Mucosa of rectum (tissue), 2 donors: ENCODE measurements at regions not wholly inside any gene's neighbourhood (a gene's known extent, or its start where the extent isn't known, plus 50 kb on each side); places are given as distances from the start of the nearest gene placed in this dataset.
"Not testable (repeated sequence)": the region's sequence is repeated elsewhere in the genome, so short reads cannot be mapped to it uniquely, and the experiment has no call there.

ENCODE experiments used
- H3K27ac ChIP-seq, 2 donors: one replicate each; pipeline ENCODE4 v1.7.0; 2013; ENCODE audit warnings: inconsistent platforms in 2 of 2, low read depth in 2 of 2, low read length in 2 of 2
- H3K27me3 ChIP-seq, 2 donors: one replicate each; pipeline ENCODE4 v1.7.0; 2013; ENCODE audit warnings: low read length in 2 of 2; ENCODE audit not compliant: control insufficient read depth in 2 of 2, insufficient read depth in 2 of 2
- H3K36me3 ChIP-seq, 2 donors: one replicate each; pipeline ENCODE4 v1.7.0; 2013; ENCODE audit warnings: low read length in 2 of 2; ENCODE audit not compliant: control insufficient read depth in 2 of 2, insufficient read depth in 2 of 2
- H3K4me1 ChIP-seq, 2 donors: one replicate each; pipeline ENCODE4 v1.7.0; 2013; ENCODE audit warnings: low read length in 2 of 2, mild to moderate bottlenecking in 1 of 2; ENCODE audit not compliant: control insufficient read depth in 2 of 2, insufficient read depth in 2 of 2
- H3K4me3 ChIP-seq, 2 donors: one replicate each; pipeline ENCODE4 v1.7.0; 2013; ENCODE audit warnings: low read length in 2 of 2
- H3K9ac ChIP-seq, 2 donors: one replicate each; pipeline ENCODE4 v1.7.0; 2013; ENCODE audit warnings: low read length in 2 of 2, low read depth in 1 of 2, mild to moderate bottlenecking in 1 of 2
- H3K9me3 ChIP-seq, 2 donors: one replicate each; pipeline ENCODE4 v1.7.0; 2013; ENCODE audit warnings: low read length in 2 of 2; ENCODE audit not compliant: control insufficient read depth in 2 of 2
- donor health status: healthy.
- donor health status: Normal muscosa, but diverticular disease.

GRCh38 chr4:179726491-179726890 lies 2284.3 kb upstream of the AGA start:
- not testable (repeated sequence) for H3K9me3 ChIP-seq, H3K4me3 ChIP-seq, H3K4me1 ChIP-seq, H3K36me3 ChIP-seq, H3K27ac ChIP-seq, H3K9ac ChIP-seq, H3K27me3 ChIP-seq

- Histone ChIP-seq H3K27ac (no peak overlapping the region), H3K36me3 (no peaks in the 10 kb centered on the region), H3K27me3 (no peaks in the 10 kb centered on the region), H3K9me3 (no peaks in the 10 kb centered on the region), H3K4me1 (no peaks in the 10 kb centered on the region), H3K4me3 (no peak overlapping the region), H3K9ac (no peak overlapping the region)
These were observed 2286.1 kb upstream of the AGA start for GRCh38 chr4:179728305-179728704.

DNA sequence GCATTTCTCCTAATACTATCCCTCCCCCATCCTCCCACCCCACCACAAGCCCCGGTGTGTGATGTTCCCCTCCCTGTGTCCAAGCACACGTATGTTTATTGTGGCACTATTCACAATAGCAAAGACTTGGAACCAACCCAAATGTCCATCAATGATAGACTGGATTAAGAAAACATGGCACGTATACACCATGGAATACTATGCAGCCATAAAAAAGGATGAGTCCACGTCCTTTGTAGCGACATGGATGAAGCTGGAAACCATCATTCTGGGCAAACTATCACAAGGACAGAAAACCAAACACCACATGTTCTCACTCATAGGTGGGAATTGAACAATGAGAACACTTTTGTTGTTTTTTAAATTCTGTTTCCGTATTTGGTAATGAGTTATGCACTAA lies 2294.6 kb upstream of the AGA start:
- not testable (repeated sequence) for H3K4me1 ChIP-seq, H3K9ac ChIP-seq, H3K9me3 ChIP-seq, H3K36me3 ChIP-seq, H3K27me3 ChIP-seq, H3K4me3 ChIP-seq, H3K27ac ChIP-seq

DNA sequence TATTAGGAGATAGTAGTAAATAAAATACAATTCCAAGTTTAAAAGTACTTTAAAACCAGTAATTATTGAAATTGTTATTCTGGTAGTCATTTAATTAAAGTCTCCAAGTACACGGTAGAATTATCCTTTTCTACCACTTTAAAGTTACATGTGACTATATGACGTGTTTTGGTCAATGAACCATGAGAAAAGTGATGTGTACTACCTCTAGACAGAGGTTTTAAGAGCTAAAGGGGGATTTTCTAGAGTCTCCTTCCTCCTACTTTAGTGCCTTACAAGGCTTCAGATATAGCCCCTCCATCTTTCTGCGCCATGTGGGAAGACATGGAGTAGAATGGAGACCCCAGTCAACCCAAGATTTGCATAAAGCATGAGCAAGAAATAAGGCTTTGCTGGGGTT lies 2296.6 kb upstream of the AGA start:
- Histone ChIP-seq H3K4me1 (no peaks in the 10 kb centered on the region), H3K36me3 (no peaks in the 10 kb centered on the region), H3K27me3 (no peaks in the 10 kb centered on the region)

DNA sequence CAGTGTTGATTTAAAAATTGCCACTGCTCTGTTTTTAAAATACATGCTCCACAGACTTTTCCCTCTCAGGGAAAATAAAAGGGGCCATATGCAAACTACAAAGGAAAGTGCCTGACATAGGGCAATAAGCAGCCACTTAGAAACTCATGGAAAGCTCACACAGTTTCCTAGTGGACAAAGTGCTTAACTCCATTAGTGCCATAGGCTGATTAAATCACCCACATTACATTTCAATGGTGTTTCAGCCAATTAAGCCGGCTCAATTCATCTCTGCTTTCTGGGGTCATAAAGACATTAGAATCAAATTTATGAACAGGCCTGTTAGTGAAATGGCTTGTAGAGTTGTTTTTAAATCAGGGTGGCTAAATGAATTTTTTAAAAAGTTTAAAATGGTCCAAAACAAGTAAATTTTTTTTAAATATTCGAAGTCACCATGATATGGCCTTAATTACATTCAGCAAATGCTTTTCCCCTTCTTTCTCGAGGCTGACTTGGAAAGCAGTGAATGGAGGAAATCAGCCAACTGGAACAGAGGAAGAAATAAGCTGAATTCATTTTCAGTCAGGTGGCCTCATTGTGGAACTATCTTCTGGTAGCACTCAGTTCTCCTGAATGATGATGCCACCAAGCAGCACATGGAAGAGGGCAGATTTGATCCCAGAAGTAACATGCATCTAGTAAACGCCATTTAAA lies 2305.1 kb upstream of the AGA start:
- H3K27ac ChIP-seq = no peak overlapping the region
- H3K9ac ChIP-seq = no peak overlapping the region
- H3K36me3 ChIP-seq = no peaks in the 10 kb centered on the region
- no peaks in the 10 kb centered on the region for H3K4me1 ChIP-seq
- H3K4me3 ChIP-seq = no peak overlapping the region
- H3K9me3 ChIP-seq = no peaks in the 10 kb centered on the region
- H3K27me3 ChIP-seq = no peaks in the 10 kb centered on the region

More for the DNA sequence above, 2296.6 kb upstream of the AGA start:
- no peak overlapping the region for H3K4me3 ChIP-seq
- no peak overlapping the region for H3K9ac ChIP-seq
- H3K9me3 ChIP-seq = peaks cover 0 to 4% of the 10 kb centered on the region in 2 donors
- H3K27ac ChIP-seq = no peak overlapping the region

GRCh38 chr4:179748837-179749236 lies 2306.6 kb upstream of the AGA start:
- Histone ChIP-seq H3K4me3 (no peak overlapping the region), H3K27ac (no peak overlapping the region), H3K4me1 (no peaks in the 10 kb centered on the region), H3K9me3 (no peaks in the 10 kb centered on the region), H3K9ac (no peak overlapping the region), H3K27me3 (no peaks in the 10 kb centered on the region), H3K36me3 (no peaks in the 10 kb centered on the region)

GRCh38 chr4:179750374-179750773 lies 2308.1 kb upstream of the AGA start:
- no peaks in the 10 kb centered on the region for H3K27me3 ChIP-seq
- no peaks in the 10 kb centered on the region for H3K4me1 ChIP-seq
- H3K4me3 ChIP-seq = no peak overlapping the region
- no peak overlapping the region for H3K27ac ChIP-seq
- H3K36me3 ChIP-seq = no peaks in the 10 kb centered on the region
- no peaks in the 10 kb centered on the region for H3K9me3 ChIP-seq
- no peak overlapping the region for H3K9ac ChIP-seq

- H3K27me3 ChIP-seq = no peaks in the 10 kb centered on the region
- no peaks in the 10 kb centered on the region for H3K36me3 ChIP-seq
- no peaks in the 10 kb centered on the region for H3K4me1 ChIP-seq
- H3K27ac ChIP-seq = no peak overlapping the region
- H3K9ac ChIP-seq = no peak overlapping the region
- no peak overlapping the region for H3K4me3 ChIP-seq
- H3K9me3 ChIP-seq = no peaks in the 10 kb centered on the region
These were observed 2309.4 kb upstream of the AGA start for GRCh38 chr4:179751669-179752068.

- Histone ChIP-seq H3K27ac (no peak overlapping the region), H3K4me3 (no peak overlapping the region), H3K36me3 (no peaks in the 10 kb centered on the region), H3K9me3 (no peaks in the 10 kb centered on the region), H3K27me3 (no peaks in the 10 kb centered on the region), H3K9ac (no peak overlapping the region), H3K4me1 (no peaks in the 10 kb centered on the region)
These were observed 2313.1 kb upstream of the AGA start for GRCh38 chr4:179755322-179755721.

- Histone ChIP-seq H3K36me3 (no peaks in the 10 kb centered on the region), H3K4me1 (no peaks in the 10 kb centered on the region), H3K4me3 (no peak overlapping the region), H3K9me3 (no peaks in the 10 kb centered on the region), H3K27me3 (no peaks in the 10 kb centered on the region), H3K27ac (no peak overlapping the region), H3K9ac (no peak overlapping the region)
These were observed 2315.4 kb upstream of the AGA start for GRCh38 chr4:179757641-179758040.

DNA sequence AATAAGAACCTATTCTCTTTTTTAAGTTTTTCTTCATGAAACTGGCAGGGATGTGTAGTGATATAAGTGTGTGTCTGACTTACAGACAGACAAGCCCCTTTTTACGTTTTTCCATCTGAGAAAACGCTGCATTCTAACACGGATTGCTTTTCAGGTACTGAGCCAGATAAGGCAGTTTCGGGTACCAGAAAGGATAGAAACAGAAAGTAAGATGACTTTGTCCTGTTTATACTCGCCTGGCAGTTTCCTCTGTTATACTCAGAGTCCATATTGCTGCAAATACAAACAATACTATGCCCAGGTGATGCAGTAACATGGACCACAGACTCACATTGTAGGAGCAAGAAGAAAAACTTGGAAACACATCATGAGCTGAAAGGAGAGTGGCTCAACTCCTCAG lies 2320.6 kb upstream of the AGA start:
- Histone ChIP-seq H3K4me1 (no peaks in the 10 kb centered on the region), H3K9ac (no peak overlapping the region), H3K9me3 (peaks cover 0 to 4% of the 10 kb centered on the region in 2 donors), H3K27ac (no peak overlapping the region), H3K4me3 (no peak overlapping the region), H3K36me3 (no peaks in the 10 kb centered on the region), H3K27me3 (no peaks in the 10 kb centered on the region)
